HG02981 (cell line): ENCODE measurements at regions not wholly inside any gene's neighbourhood (a gene's known extent, or its start where the extent isn't known, plus 50 kb on each side); places are given as distances from the start of the nearest gene placed in this dataset.
"Not testable (repeated sequence)": the region's sequence is repeated elsewhere in the genome, so short reads cannot be mapped to it uniquely, and the experiment has no call there.

Experiments
- ATAC-seq: cut with Tn5 transposase; IDR thresholded peaks from one replicate; pipeline ENCODE4 v1.9.1; 2021; ENCODE audit warnings: mild to moderate bottlenecking, moderate library complexity; ENCODE audit not compliant: unreplicated experiment

DNA sequence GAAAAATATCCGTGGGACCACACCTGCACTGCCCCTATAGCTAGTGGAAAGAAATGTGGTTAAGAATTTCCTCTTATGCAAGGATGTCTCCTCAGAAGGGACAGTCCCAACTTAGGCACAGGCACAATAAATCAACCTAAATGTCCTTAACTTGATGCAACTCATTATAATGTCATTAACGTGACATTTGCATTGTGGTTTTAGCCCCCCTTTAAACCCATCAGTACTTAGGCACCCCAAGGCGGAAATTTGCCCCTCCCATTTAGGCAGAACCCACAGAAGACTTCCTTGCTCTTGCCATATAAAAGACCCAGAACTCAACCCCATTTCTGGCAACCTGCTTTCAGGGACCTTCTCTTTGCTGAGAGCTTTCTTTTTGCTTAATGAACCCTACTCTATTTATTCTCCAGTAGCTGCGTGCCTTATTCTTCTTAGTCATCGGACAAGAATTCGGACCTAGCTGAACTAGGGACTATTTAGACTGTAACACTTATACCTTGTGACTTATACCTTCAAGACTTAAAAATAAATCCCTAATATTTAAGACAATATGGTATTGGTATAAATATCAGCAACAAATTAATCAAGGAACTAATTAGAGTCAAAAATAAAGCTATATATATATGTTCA is 1281.6 kb upstream of the TMEFF2 start:
- no peak for ATAC-seq

DNA sequence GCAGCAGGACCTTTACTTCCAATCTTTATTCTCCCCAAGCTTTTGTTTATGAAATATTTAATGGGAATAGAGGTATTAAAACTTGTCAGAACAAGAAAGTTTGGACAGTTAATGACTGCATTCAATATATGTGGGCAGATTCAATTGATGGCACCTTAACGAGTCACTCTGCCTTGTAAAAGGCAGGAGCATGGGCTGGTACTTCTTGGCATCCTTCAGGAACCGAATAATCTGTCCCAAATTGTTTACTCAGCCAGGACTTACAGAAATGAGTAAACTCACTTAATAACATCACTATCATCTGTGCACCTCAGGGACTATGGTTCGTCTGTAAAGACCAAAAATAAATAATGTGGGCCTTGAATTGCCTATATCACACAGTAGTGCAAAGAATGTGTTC is 1280.3 kb upstream of the TMEFF2 start:
- no peak for ATAC-seq

DNA sequence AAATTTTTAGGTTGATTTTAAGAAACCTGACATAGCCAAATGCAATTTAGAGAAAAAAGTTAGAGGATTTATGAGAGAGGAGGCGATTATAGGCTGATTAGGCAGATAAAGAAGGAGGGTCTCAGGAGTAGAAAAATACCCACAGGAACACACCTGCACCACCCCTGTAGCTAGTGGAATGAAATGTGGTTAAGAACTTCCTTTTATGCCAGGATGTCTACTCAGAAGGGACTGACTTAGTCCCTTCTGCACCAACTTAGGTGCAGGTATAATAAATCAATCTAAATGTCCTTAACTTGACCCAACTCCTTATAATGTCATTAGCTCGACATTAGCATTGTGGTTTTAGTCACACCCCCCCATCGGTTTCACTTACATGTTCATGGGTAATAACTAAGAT is 1274.5 kb upstream of the TMEFF2 start:
- ATAC-seq = no peak

GRCh38 chr2:193467276-193467987 is 1272.7 kb upstream of the TMEFF2 start:
- ATAC-seq = no peak

GRCh38 chr2:193463011-193463410 is 1268.3 kb upstream of the TMEFF2 start:
- ATAC-seq = no peak

DNA sequence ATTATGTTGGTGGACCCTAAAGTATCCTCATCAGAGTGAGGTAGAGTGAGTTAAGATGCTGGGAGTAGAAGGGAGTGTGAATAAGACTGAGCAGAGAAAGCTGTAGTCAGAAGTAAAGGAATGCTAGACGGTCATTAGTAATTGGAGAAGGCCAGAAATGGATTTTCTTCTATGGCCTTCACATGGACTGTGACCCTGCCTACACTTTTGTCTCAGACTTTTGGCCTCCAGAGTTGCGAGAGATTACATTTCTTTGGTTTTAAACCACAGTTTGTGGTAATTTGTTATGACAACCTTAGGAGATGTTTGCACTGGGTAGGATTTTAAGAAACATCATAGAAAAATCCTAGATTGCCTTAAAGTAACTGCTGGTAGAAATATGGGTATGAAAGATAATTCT is 1267.7 kb upstream of the TMEFF2 start:
- no peak for ATAC-seq

GRCh38 chr2:193461431-193461934 is 1266.8 kb upstream of the TMEFF2 start:
- ATAC-seq = no peak

DNA sequence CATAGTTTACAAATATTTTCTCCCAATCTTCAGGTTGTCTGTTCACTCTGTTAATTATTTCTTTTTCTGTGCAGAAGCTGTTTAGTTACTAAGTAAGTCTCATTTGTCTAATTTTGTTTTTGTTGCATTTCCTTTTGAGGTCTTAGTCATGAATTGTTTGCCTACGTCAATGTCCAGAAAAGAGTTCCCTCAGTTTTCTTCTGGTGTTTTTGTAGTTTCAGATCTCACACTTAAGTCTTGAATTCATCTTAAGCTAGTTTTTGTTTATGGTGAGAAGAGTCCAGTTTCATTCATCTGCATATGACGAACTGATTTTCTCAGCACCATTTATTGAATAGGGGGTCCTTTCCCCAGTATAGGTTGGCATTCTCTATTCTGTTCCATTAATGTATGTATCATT is 1252.2 kb upstream of the TMEFF2 start:
- no peak for ATAC-seq

- ATAC-seq = no peak
Measured at GRCh38 chr2:193442293-193442692, 1247.6 kb upstream of the TMEFF2 start.

- ATAC-seq = no peak
Measured at GRCh38 chr2:193428336-193428818, 1233.6 kb upstream of the TMEFF2 start.

- not testable (repeated sequence) for ATAC-seq
Measured at GRCh38 chr2:193412368-193412767, 1217.6 kb upstream of the TMEFF2 start.

DNA sequence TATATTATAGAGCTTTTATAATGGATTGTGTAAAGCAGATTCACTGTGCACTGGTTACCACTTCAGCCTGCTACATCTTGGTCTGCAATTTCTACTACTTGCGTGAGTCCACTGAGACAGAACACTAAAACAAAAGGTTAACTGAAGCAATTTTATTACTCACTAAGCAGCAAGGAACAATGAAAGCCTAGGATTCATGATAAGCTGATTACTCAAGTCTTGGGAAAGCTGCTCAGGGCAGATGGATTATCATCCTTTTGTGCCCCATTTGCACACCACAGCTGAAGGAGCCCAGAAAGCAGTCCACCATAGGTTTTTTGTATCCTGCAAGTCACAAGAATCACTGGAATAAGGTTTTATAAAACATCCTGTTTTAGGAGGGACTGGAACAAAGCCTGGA is 1215.2 kb upstream of the TMEFF2 start:
- no peak for ATAC-seq

GRCh38 chr2:193382583-193382982 is 1187.8 kb upstream of the TMEFF2 start:
- ATAC-seq = no peak

DNA sequence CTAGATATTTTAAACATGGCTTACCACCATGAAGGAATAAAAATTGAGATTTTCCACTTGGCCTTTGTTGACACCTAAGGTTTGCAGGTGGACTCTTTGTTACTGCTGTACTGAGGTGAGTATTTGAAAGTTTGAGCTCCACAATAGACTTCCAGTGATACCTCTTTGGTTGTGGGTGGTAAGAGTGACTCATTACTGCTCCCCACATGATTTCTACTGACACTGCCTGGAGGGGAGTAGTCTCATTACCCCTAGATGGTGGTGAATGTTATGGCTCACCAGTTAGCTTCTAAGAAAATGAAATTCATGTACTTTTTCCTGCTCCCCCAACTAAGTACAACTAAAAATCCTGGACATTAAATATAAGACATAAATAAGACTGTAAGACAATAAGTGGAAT is 1183.1 kb upstream of the TMEFF2 start:
- peak; percentile 81 for ATAC-seq

DNA sequence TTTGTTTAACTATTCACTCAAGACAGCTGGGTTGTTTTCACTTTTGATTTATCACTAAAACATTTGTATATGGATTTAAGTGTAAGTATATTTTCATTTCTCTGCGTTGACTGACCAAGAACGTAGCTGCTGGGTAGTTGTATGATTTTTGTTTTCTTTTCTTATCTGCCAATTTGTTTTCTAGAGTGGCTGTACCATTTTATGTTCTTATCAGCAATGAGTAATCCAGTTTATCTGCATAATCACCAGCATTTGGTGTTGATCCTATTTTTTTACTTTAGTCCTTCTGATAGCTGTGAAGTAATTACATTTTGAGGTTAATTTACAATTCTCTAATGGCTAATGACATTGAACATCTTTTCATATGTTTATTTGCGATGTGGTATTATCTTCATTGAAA is 1178.4 kb upstream of the TMEFF2 start:
- no peak for ATAC-seq

- no peak for ATAC-seq
Measured at GRCh38 chr2:193371200-193371599, 1176.5 kb upstream of the TMEFF2 start.

GRCh38 chr2:193368615-193369014 is 1173.9 kb upstream of the TMEFF2 start:
- no peak for ATAC-seq

DNA sequence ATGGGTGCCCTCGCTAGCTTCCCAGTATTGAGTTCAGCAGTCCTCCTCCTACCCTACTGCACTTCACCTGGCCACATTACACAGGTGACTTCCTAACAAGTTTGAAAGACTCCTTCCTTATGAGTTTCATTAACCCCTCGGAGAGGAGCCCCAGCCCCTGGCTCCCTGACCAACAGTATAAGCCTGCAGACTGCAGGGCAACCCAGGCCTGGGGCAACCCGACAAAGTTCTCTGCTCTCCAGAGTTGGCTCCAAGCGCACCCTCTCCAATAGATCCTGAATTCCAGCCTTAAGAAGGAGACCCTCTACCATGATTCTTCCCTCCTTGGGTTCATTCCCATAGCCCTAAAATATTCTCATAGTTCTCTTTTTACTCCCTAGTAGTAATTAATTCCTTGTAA is 1162.8 kb upstream of the TMEFF2 start:
- no peak for ATAC-seq

DNA sequence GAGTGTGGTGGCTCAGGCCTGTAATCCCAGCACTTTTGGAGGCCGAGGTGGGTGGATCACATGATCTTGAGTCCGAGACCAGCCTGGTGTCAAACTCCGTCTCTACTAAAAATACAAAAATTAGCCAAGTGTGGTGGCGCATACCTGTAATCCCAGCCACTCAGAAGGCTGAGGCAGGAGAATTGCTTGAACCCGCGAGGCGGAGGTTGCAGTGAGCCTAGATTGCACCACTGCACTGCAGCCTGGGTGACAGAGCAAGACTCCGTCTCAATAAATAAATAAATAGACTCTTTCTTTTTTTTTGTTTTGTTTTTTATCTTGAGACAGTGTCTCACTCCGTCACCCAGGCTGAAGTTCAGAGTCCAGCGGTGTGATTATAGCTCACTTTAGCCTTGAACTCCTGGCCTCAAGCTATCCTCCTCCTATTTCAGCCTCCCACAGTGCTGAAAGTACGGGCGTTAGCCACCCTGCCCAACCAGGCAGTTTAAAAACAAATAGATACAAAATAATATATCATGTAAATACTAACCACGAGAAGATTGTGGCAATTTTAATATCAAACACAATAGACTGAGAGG is 1158.0 kb upstream of the TMEFF2 start:
- not testable (repeated sequence) for ATAC-seq

DNA sequence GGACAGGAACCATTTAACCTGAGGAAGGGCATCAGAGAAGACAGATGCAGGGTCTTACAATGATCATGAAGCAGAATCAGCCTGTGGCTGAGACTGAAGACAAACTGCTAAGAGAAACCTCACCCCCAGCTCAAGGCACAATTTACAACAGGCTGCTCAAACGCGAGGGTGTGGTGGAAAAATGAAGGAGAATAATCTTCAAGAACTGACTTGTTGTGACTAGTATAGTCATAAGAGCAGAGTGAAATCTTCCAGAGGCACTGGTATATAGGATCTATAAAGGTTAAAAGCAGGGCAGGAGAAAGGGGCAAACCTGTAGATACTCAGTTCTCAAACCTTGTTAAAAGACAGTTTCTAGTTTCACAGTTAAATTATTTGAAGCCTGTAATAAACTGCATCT is 1155.8 kb upstream of the TMEFF2 start:
- ATAC-seq = no peak

- ATAC-seq = no peak
Measured at GRCh38 chr2:193349642-193350041, 1154.9 kb upstream of the TMEFF2 start.

GRCh38 chr2:193348055-193348454 is 1153.3 kb upstream of the TMEFF2 start:
- ATAC-seq = no peak
